ENCODE measurements at regions not wholly inside any gene's neighbourhood (a gene's known extent, or its start where the extent isn't known, plus 50 kb on each side); places are given as distances from the start of the nearest gene placed in this dataset.

- TF ChIP-seq NFIC (IDR thresholded peaks at IDR 0.05) (no peak), RAD21 (IDR thresholded peaks at IDR 0.05; ENCODE audit: low read depth) (no peak), CEBPB (IDR thresholded peaks at IDR 0.05) (no peak), USF1 (IDR thresholded peaks at IDR 0.05) (no peak), CREB1 (IDR thresholded peaks at IDR 0.05; ENCODE audit: low read depth) (no peak), REST (IDR thresholded peaks at IDR 0.05; ENCODE audit: low read depth) (no peak), ZBTB7A (IDR thresholded peaks at IDR 0.05; ENCODE audit: low read depth) (no peak), TCF12 (IDR thresholded peaks at IDR 0.05; ENCODE audit: low read depth) (no peak), FOXM1 (IDR thresholded peaks at IDR 0.05; ENCODE audit: borderline replicate concordance, low read depth) (no peak), TEAD4 (IDR thresholded peaks at IDR 0.05) (no peak), MAX (IDR thresholded peaks at IDR 0.05) (no peak), EGR1 (IDR thresholded peaks at IDR 0.05) (no peak), TAF1 (IDR thresholded peaks at IDR 0.05; ENCODE audit: low read depth) (no peak)
Measured at GRCh38 chr11:109507331-109507730, 85.3 kb downstream of the C11orf87 start.

- TF ChIP-seq TEAD4 (IDR thresholded peaks at IDR 0.05): no peak
- no peak for TF ChIP-seq EP300 (IDR thresholded peaks at IDR 0.05; ENCODE audit: borderline replicate concordance)
- TF ChIP-seq RAD21 (IDR thresholded peaks at IDR 0.05; ENCODE audit: low read depth): no peak
- TF ChIP-seq MAX (IDR thresholded peaks at IDR 0.05): no peak
- TF ChIP-seq NFIC (IDR thresholded peaks at IDR 0.05): no peak
- TF ChIP-seq FOXM1 (IDR thresholded peaks at IDR 0.05; ENCODE audit: borderline replicate concordance, low read depth): no peak
- no peak for TF ChIP-seq USF1 (IDR thresholded peaks at IDR 0.05)
- TF ChIP-seq TAF1 (IDR thresholded peaks at IDR 0.05; ENCODE audit: low read depth): no peak
- TF ChIP-seq REST (IDR thresholded peaks at IDR 0.05; ENCODE audit: low read depth): no peak
- TF ChIP-seq YY1 (IDR thresholded peaks at IDR 0.05; ENCODE audit: low read depth): no peak
- no peak for TF ChIP-seq TCF12 (IDR thresholded peaks at IDR 0.05; ENCODE audit: low read depth)
- TF ChIP-seq EGR1 (IDR thresholded peaks at IDR 0.05): no peak
Measured at GRCh38 chr11:109507836-109508561, 86.0 kb downstream of the C11orf87 start.

GRCh38 chr11:109508943-109509342, 87.0 kb downstream of the C11orf87 start:
- TF ChIP-seq USF1 (IDR thresholded peaks at IDR 0.05) (no peak), EGR1 (IDR thresholded peaks at IDR 0.05) (no peak), FOXM1 (IDR thresholded peaks at IDR 0.05; ENCODE audit: borderline replicate concordance, low read depth) (no peak), REST (IDR thresholded peaks at IDR 0.05; ENCODE audit: low read depth) (no peak), ZBTB7A (IDR thresholded peaks at IDR 0.05; ENCODE audit: low read depth) (no peak), EP300 (IDR thresholded peaks at IDR 0.05; ENCODE audit: borderline replicate concordance) (no peak), YY1 (IDR thresholded peaks at IDR 0.05; ENCODE audit: low read depth) (no peak), CREB1 (IDR thresholded peaks at IDR 0.05; ENCODE audit: low read depth) (no peak), TAF1 (IDR thresholded peaks at IDR 0.05; ENCODE audit: low read depth) (no peak), RAD21 (IDR thresholded peaks at IDR 0.05; ENCODE audit: low read depth) (no peak), CEBPB (IDR thresholded peaks at IDR 0.05) (no peak), MAX (IDR thresholded peaks at IDR 0.05) (no peak), TEAD4 (IDR thresholded peaks at IDR 0.05) (no peak), TCF12 (IDR thresholded peaks at IDR 0.05; ENCODE audit: low read depth) (no peak), NFIC (IDR thresholded peaks at IDR 0.05) (no peak)

Measured in Ishikawa (cell line).